ENCODE measurements at regions not wholly inside any gene's neighbourhood (a gene's known extent, or its start where the extent isn't known, plus 50 kb on each side); places are given as distances from the start of the nearest gene placed in this dataset.

GRCh38 chr5:157984611-157985010 is 125.7 kb upstream of the CLINT1 start:
- H3K4me3 ChIP-seq (replicated peaks; ENCODE audit: insufficient read depth, low read length), result no peak overlapping the region
- DNase-seq (ENCODE audit: low read depth in 1 of 2, low spot score in 1 of 2), result no peak
- TF ChIP-seq SPI1 (IDR thresholded peaks at IDR 0.05; ENCODE audit: borderline replicate concordance, low read depth), result no peak
- TF ChIP-seq REST (IDR thresholded peaks at IDR 0.05; ENCODE audit: insufficient replicate concordance, low read depth), result no peak
- no peak for TF ChIP-seq POLR2AphosphoS5 (IDR thresholded peaks at IDR 0.05; ENCODE audit: low read depth)
- TF ChIP-seq CTCF (IDR thresholded peaks at IDR 0.05; ENCODE audit: insufficient read depth, low read length), result no peak
- no peak for TF ChIP-seq GABPA (IDR thresholded peaks at IDR 0.05; ENCODE audit: low read depth)
- H3K27me3 ChIP-seq (ENCODE audit: insufficient read depth, poor library complexity, severe bottlenecking), result no peaks in the 10 kb centered on the region
- no peak overlapping the region for H3K27ac ChIP-seq (replicated peaks)

- no peak overlapping the region for H3K27ac ChIP-seq (replicated peaks)
- H3K4me3 ChIP-seq (replicated peaks; ENCODE audit: insufficient read depth, low read length), result no peak overlapping the region
- DNase-seq (ENCODE audit: low read depth in 1 of 2, low spot score in 1 of 2), result no peak
- H3K27me3 ChIP-seq (ENCODE audit: insufficient read depth, poor library complexity, severe bottlenecking), result no peaks in the 10 kb centered on the region
- no peak for TF ChIP-seq REST (IDR thresholded peaks at IDR 0.05; ENCODE audit: insufficient replicate concordance, low read depth)
- TF ChIP-seq POLR2AphosphoS5 (IDR thresholded peaks at IDR 0.05; ENCODE audit: low read depth), result no peak
- no peak for TF ChIP-seq CTCF (IDR thresholded peaks at IDR 0.05; ENCODE audit: insufficient read depth, low read length)
- TF ChIP-seq GABPA (IDR thresholded peaks at IDR 0.05; ENCODE audit: low read depth), result no peak
- TF ChIP-seq SPI1 (IDR thresholded peaks at IDR 0.05; ENCODE audit: borderline replicate concordance, low read depth), result no peak
Measured at GRCh38 chr5:157983906-157984551, 125.1 kb upstream of the CLINT1 start.

- no peak for DNase-seq (ENCODE audit: low read depth in 1 of 2, low spot score in 1 of 2)
- H3K4me3 ChIP-seq (replicated peaks; ENCODE audit: insufficient read depth, low read length), result no peak overlapping the region
- TF ChIP-seq GABPA (IDR thresholded peaks at IDR 0.05; ENCODE audit: low read depth) (no peak), REST (IDR thresholded peaks at IDR 0.05; ENCODE audit: insufficient replicate concordance, low read depth) (no peak), POLR2AphosphoS5 (IDR thresholded peaks at IDR 0.05; ENCODE audit: low read depth) (no peak), CTCF (IDR thresholded peaks at IDR 0.05; ENCODE audit: insufficient read depth, low read length) (no peak), SPI1 (IDR thresholded peaks at IDR 0.05; ENCODE audit: borderline replicate concordance, low read depth) (no peak)
- H3K27me3 ChIP-seq (ENCODE audit: insufficient read depth, poor library complexity, severe bottlenecking), result no peaks in the 10 kb centered on the region
- no peak overlapping the region for H3K27ac ChIP-seq (replicated peaks)
Measured at GRCh38 chr5:157978061-157978460, 119.1 kb upstream of the CLINT1 start.

All from HL-60 (cell line).